Hematopoietic multipotent progenitor cell treated with erythropoietin and hydrocortisone succinate and interleukin-3 and kit ligand, for 17 days (in vitro differentiated cells): ENCODE measurements at regions not wholly inside any gene's neighbourhood (a gene's known extent, or its start where the extent isn't known, plus 50 kb on each side); places are given as distances from the start of the nearest gene placed in this dataset.

Experiments
- DNase-seq: peaks from one replicate; pipeline ENCODE4 v3.0.0-alpha.2; 2015; ENCODE audit warnings: low spot score

- DNase-seq: no peak
These were observed 229.2 kb upstream of the ARGLU1 start for GRCh38 chr13:106797081-106797640.

GRCh38 chr13:106796280-106797047 lies 228.5 kb upstream of the ARGLU1 start:
- no peak for DNase-seq

DNA sequence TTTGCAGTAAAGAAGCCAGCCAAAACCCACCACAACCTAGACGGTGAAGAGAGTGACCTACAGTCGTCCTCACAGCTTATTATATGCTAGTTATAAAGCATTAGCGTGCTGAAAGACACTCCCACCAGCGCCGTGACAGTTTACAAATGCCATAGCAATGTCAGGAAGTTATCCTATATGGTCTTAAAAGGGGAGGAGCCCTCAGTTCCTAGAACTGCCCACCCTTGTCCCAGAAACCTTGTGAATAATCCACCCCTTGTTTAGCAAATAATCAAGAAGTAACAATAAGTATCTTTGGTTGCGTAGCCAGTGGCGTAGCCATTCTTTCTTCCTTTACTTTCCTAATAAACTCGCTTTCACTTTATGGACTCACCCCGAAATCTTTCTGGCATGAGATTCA lies 227.9 kb upstream of the ARGLU1 start:
- no peak for DNase-seq

- no peak for DNase-seq
These were observed 226.2 kb upstream of the ARGLU1 start for GRCh38 chr13:106794117-106794516.

DNA sequence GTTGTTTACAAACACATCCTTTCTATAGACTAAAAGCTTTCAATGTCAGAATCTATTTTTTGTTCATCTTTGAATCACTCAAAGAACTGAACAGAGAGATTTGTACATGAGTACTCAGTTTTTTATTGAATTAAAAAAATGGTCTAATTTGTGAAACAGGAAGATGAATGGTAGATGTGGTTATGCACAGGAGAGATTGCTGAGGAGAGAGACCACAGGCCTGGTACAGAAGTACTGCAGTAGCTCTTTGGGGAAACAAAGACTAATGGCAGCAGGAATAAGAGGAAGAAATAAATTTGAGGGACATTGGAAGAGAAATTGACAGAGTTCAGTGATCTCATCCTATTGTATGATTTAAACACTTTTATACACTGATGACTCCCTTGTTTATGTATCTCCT lies 222.0 kb upstream of the ARGLU1 start:
- no peak for DNase-seq

DNA sequence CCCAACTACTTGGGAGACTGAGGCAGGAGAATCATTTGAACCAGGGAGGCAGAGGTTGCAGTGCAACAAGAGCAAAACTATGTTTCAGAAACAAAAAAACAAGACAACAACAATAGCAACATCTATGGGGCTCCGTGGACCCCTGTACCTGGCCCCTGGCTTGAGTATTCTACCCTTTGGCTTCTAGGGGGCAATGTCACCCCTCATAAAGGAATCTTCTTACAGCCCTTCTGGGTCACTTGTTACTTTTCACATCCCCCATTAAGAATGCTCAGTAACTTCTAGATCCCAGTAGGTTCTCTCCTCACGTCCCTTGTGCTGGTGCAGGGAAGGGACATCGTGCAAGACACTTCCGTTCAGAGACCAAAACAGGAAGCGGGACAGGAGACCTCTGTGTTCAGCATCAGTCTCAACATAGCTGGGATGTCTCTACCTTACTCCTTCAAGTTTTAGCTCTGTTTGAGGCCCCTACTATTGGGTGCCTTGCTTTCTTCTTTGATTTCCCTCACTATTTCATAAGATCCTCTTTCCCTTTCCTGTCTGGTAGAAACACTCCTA lies 218.1 kb upstream of the ARGLU1 start:
- DNase-seq: no peak

- DNase-seq: no peak
These were observed 206.7 kb upstream of the ARGLU1 start for GRCh38 chr13:106774621-106775020.

- DNase-seq: no peak
These were observed 204.2 kb upstream of the ARGLU1 start for GRCh38 chr13:106772006-106772601.

DNA sequence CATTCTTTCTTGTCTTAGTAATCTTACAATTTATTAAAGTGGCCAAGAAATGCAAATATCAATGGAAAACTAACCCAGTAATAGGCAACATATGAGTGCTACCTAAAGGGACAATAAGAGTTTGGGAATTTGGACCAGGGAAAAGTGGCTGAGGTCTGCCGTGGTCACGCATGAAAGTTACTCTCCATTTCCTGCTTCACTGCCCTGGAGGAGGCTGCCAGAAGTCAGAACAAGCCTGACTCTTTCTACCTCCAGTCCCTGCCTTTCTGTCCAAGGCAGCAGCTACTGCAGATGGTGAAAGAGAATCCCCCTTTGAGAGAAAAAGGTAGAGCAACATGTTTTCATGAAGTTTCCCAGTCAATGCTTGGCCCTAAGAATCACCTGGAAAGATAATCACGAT lies 201.1 kb upstream of the ARGLU1 start:
- DNase-seq: no peak

DNA sequence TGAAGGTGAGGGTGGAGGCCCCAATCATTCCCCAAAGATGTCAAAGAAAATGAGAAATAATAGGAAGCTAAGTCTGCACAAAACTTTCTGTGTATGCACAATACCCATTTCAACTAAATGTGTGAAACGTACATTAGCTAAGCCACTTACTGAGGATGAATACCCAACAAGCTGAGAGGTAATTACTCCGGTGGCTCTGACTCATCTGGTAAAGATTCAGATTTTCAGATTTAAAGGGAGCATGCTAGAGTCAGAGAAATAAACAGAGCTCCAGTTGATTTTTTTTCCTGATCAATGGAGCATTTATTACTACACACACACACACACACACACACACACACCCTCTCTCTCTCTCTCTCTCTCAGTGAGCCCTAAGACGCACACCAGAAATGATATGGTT lies 194.8 kb upstream of the ARGLU1 start:
- no peak for DNase-seq

GRCh38 chr13:106756446-106756845 lies 188.5 kb upstream of the ARGLU1 start:
- no peak for DNase-seq

DNA sequence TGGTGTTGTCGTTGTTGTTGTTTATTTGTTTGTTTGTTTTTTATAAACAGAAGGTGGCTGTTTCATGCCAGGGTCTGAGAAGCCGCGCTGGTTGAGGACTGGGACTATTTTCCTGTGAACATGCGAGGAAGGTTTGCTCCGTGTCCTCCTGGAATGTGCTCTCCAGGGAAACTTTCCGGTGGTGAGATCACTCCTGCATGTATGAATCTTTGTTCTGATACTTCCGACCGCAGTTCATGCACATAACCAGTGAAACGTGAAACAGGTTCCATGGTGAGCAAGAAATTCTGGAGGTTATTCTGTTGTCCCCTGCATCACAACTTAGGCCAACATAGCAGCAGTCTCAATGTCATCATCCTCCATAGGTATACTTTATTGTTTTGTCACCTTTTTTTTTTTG lies 187.6 kb upstream of the ARGLU1 start:
- DNase-seq: no peak

DNA sequence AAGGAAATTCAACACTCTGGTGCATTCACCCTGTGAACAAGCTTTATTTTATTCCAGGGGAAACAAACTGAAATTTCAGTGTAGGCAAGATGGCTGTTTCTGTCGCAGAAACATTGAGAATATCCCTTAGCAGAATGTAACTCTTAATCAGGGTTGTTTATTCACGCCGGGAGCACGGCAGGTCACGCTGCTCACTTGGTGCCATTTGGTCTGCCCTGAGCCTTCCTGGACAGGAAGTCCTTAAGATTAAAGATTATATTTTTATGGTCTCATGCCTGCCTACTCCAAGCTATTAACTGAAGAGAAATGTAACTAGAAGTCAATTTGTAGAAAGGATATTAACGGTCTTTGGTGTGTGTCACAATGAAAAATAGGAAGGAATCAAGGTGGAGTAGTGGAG lies 185.3 kb upstream of the ARGLU1 start:
- DNase-seq: no peak

DNA sequence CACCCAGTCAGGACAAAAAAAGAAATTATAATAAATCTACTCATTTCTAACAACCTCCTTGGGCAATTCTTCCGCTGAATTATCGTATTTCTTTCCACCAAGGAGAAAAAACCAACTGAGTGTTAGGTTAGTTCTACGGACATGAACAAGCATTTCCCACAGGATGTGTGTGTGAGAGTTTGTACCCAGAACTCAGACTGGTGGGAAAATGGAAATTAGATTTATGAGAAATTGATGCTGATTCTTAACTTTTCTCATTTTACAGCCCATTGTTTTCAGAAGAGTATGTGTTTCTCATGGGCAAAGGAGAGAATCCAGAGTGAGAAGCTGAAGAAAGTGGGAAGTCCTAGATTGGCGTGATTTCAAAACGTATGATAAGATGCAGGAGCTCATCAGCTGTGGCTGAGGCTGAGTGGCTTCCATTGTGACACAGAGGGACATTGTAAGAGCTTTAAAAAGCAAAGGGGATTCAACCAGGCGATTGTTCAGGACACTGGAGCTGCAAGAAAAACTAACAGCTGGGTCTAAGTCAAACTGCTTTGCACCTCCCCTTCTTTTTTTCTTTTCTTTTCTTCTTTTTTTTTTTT lies 184.7 kb upstream of the ARGLU1 start:
- no peak for DNase-seq

DNA sequence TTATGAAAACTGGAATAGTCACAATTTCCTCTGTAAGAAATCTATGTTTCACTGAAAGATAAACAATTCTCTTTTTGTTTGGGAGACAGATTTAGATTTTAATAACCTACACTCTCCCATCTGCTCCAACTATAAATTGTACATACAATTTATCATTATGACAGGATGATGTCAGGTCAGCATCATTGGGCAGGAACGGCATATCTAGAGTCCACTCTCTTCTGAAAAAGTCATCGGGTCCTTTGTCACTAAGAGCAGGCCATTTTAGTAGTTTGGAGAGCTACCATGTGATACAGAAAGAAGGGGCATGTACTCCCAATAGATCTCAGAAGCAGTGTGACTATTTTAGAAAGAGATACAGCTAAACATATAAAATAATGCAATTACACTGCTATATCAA lies 180.8 kb upstream of the ARGLU1 start:
- DNase-seq: no peak

GRCh38 chr13:106744516-106744915 lies 176.6 kb upstream of the ARGLU1 start:
- DNase-seq: no peak

GRCh38 chr13:106738186-106738678 lies 170.3 kb upstream of the ARGLU1 start:
- no peak for DNase-seq

DNA sequence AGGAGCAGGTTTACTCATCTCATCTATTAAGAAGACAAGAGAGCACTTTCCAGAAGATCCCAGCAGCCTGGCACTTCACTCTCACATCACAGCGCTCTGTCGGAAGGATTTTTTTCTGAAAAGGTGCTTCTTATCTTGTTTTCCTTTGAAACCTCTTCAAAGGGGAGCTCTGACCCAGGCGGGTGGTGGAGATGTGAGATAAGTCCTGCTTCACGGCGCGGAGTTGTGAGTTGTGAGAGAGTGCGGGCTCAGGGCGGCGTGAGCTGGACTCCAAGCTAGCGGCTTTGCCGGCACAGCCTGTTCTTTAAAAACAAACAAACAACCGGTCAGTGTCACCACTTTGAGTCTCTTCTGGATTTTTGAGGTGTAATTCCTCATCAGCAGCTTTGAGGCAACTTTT lies 169.0 kb upstream of the ARGLU1 start:
- no peak for DNase-seq

GRCh38 chr13:106734198-106734597 lies 166.3 kb upstream of the ARGLU1 start:
- no peak for DNase-seq

DNA sequence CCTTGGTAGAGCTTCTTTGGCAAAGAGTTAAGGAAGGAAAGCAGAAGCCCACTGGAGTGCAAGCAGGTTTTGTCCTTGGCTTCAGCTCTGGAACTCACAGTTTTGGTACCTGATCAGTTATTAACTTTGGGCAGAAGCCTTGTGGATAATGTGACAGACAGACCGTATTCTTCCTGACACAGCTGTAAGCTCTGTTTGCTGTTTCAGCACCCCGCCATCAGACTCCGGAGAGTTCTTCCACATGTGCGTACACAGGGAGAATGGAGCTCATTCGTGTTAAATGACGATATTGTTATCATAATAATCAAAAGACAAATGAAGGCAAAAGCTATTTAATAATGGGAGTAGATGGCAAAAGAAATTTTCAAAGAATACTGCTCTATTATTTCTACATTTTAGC lies 155.1 kb upstream of the ARGLU1 start:
- no peak for DNase-seq

GRCh38 chr13:106722620-106723019 lies 154.7 kb upstream of the ARGLU1 start:
- no peak for DNase-seq

DNA sequence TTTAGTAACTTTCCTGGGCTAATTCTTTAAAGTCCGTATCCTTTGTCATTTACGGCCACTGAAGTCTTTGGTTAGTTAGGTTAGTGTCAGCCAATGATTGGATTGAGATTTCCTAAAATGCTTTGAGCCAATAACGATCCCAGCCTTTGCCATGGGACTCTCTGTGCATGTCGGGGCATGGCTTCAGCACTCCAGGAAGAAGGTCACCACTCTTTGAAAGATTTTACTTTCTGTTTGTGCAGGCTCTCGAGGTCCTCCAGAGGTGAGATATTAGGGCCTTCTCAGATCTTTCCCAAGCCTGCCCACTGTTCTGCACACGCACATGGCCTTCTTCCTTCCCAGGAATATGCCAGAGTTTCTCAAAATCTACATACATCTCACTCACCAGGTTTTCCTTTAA lies 153.7 kb upstream of the ARGLU1 start:
- no peak for DNase-seq
